Right renal pelvis (tissue), 4 donors: ENCODE measurements at regions not wholly inside any gene's neighbourhood (a gene's known extent, or its start where the extent isn't known, plus 50 kb on each side); places are given as distances from the start of the nearest gene placed in this dataset.

Source experiments
- DNase-seq, 4 donors: peaks; one replicate each; pipeline ENCODE4 v3.0.0-alpha.2; 2013; ENCODE audit warnings: low read depth in 4 of 4, low spot score in 3 of 4, missing footprints in 1 of 4

DNA sequence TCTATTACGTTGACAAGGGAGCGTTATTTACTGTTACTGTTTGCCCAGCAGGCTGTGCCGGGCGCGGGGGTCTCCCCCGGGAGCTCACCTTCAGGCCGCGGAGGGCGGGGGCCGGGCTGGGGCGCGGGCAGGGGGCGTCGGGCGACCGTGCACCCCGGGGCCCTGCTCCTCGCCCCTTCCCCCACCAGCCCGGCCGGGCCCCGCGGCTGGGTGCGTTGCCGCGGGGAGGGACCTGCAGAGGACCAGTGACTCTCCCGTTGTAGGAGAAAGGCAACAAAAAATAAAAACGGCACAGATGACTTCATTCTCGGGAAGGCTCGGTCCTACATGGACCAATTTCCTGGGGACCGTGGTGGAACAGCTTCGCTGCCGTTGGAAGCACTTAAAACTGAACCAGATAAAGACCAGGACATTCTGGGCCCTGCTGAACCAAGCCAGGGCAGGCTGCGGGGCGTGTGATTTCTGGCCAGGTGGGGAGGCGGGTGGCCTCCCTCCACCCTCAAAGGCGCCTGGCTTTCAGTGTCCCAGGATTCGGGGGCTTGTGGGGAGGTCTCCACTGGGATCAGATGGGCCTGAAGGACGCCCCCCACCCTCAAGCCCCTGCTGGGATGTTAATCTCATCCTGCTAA, 57.4 kb downstream of the IGLL1 start:
- DNase-seq = no peak

DNA sequence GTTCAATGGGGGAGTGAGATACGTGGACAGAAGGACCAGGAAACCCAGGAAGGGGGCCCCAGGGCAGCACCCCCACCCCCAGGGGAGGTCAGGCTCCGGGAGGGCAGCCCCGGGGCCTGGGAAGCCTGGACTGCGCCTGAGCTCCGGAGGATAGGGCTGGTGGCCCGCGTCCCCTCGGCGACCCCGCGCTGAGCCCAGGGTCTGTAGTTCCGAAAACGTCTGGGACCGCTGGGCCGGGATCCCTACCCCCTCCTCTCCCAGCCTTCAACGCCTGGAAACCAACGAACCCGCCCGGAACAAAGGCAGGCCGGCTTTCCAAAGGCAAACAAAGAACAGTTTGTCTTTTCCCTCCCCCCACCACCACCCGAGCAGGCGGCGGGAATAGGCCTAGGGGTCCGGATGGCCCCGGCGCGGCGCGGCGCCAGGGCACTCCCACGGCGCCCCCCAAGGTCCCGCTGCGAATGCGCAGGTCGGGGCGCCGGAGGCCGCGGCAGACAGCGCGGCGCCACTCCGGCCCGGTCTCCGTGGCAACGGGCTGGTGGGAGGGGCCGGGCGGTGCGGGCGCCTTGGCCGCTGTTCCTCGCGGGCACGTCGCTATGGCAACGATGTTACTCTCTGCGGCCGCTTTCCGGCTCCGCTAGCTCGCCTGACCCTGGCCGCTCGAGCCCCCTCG, 58.5 kb downstream of the IGLL1 start:
- DNase-seq = peak; percentile 89 to 92 (median 90)

DNA sequence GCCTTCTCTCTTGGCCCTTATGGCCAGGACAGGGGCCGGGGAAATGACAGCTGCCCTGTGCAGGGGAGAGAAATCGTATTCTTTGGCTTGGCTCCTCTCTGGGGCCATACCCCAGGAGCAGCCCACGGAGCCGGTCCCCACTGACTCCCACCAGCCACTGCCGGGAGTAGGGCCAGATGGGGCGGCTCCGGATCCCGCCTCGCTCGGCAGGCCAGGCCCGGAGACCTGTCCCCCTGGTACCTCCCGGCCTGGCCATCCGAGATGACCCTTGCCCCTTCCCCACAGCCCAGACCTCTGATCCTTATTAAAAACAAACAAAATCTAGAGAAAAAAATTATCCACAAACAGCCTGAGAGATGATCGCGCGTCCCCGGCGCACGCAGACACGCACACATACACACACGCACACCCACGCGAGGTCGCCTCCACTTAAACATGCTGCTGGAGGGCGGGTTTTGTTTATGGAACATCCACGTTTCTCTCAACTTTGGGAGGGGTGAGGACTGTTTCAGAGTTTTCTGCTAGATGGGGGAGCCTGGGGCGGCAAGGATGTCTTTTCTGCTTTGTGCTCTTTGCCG, 59.1 kb downstream of the IGLL1 start:
- DNase-seq = peak in 1 of 4 donors; percentile 49

DNA sequence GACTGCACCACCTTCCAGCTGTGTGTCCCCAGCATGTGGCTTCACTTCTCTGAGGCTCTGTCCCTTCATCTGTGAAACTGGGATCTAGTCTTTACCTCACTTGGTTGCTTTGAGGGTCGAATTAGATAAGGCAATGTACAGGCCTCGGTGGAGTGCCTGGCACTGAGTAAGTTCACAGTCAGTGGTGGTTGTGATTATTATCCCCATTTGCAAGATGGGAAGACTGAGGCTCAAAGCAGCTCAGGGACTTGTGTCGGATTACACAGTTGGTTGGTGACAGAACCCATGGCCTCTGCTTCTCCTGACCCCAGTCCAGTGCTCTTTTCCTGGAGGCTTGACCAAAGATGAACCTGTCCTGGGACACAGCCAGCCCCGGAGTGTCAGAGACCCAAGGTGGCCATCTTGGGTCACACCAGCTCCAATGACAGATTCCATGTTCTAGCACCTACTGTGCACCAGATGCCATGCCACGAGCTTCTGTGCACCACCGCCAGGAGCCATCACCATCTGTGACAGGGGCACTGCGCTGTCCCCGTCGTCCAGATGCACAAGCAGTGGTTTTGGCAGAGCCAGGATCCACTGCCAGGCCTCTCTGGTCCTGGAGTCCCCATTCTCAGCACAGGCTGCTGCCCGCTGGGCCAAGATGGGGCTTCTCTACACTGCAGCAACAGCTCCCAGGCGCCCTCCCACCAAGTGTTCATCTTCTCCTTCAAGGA, 60.5 kb downstream of the IGLL1 start:
- no peak for DNase-seq

DNA sequence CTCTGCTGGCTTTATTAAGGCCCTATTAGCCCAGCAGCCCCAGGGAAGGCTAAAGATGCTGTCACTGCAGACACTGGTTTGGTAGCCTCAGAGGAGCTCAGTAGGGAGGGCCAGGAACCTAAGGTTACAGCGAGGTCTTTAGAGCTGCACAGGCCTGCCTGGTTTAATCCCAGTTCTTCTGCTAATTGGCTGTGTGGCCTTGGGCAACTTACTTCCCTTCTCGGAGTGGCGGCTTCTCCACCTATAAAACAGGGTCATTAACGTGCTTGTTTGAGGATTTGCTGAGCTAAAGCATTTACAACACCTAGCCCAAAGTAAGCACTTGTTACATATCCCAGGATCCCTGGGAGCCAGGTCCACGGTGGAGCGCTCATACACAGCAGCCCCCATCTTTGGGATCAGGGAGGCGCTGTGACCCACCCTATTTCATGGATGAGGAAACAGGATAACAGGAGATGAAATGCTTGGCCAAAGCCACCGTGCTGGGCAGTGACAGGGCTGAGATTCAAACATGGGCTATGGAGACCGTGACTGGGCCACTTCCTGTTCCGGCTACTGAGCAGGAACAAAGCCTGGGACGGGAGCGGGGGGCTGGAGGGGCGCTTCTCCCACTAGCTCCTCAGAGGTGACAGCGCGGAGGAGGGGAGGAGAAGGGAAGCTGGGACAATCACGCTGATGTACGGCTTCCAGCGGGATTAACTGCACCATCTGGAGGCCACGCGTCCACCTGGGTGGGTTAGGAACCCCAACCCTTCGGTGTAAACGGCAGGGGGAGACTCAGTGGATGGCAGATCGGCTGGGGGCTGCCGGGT, 61.5 kb downstream of the IGLL1 start:
- no peak for DNase-seq

DNA sequence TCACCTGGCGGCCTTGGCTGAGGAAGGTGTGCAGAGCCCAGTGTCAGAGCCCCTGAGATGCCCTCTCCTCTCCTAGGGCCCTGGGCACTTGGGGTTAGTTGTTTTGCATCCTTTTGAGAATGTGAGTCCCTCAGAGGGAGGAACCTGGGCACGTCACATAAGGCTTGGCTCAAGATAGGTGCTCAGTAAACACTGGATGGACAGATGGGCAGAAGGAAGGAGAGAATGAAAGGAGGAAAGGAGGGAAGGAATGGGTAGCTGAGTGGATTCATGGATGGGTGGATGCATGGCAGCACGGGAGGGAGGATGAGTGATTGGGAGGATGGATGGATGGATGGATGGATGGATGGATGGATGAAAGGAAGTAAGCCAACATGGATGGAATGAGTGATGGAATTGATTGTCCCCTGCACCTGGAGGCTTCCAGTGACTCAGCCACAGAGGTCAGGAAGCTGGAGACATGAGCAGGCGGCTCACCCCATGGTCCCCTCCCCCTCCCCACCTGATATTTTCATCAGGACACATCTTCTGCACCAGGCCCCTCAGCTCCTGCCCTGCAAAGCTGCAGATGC, 62.2 kb downstream of the IGLL1 start:
- DNase-seq = no peak

DNA sequence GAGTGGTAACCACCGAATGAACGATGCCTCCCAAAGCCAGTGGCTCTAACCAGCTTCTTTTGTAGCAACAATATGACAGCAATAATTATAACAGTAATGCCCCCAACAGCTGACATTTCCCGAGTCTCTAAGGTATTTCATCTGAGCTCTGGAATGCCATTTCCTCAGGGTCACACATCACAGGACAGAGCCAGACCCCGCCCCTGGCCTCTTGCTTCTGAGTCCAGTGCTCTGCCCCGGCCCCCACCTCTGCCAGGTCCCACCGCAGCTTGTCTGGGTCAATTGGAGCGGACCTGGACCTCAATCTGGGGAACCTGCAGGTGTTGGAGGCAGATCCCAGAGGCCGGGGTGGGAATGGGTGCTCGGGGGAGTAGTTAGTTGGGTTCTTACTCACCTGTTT, 63.8 kb downstream of the IGLL1 start:
- no peak for DNase-seq

DNA sequence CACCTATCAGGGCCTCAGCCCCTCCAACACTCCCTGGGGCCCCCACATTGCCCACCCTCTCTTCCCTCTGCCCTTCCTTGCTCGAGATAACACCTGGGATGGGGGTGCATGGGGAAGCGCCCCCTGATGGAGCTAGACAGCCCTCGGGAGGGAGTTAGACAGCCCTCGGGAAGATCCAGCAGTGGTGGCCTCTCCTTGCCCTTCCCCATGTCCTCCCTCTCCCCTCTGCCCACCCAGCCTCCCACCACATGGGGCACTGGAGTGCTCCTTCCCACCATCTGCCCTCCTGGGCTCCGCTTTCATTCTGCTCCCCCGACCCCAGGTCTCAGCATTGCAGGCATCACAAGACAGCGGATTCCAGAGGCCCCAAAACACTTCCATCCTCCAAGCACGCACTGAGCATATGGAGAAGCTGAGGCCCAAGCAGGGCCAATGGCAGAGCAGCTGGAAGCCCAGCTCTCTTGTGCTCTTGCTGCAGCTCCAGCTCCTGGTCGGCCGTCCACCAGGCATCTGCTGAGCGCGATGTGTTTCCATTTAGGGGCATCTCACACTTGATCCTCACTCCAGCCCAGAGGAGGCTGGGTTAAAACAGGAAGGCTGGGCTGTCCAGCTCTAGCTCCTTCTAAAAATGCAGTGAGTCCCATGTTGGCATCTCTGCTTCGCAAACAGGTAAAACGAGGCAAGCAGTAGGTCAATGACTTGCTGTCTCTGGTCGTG, 65.6 kb downstream of the IGLL1 start:
- no peak for DNase-seq

DNA sequence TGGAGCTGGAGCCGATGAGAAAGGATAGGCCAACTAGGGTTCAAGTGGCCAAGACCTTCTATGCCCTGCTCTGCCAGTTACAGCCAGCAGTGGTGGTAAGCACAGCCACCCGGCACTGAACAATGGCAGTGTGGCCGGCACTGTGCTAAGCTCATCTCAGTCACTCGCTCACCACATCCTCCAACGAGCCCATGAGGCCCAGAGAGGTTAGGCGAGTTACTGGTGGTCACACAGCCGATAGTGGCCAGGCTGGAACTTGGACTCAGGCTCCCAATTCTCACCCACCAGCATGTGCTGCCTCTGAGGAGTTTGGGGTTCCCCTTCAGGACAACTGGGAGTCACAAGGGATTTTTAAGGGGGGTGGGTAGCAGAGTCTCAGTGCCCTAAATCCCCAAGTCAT, 66.4 kb downstream of the IGLL1 start:
- DNase-seq = no peak

DNA sequence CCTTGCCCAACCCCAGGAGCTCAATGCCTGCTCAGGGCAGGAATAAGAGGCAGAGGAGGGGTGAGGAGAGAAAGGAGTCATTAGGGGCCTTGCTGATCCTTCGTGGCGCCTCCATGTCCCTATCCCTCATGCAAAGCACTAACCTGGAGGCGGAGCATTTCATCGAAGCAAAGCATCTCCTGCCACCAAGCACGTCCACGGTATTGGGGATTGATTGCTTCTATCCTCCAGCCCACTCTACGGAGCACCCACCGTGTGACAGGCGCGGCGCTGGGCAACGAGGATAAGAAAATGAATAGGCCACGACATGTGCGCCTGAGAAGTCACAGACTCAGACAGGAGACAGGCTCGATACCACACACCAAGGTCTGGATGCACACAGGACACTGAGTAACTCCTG, 67.0 kb downstream of the IGLL1 start:
- DNase-seq = no peak

DNA sequence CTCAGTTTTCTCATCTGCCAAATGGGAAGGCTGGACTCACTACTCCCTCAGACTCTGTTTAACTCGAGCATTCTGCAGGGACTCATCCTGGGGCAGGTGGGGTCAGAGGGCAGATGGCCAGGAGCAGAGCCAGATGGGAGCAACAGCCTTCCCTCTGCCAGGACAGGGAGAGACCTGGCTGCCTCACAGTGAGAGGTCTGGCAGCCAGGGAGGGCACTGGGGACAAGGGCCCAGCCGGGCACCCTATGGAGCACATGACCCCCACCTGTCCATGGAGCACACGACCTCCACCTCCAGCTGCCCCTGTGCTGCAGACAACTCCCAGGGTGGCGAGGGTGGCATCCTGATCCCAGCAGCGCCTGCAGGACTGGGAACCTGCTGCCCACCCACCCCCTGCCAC, 67.4 kb downstream of the IGLL1 start:
- no peak for DNase-seq

DNA sequence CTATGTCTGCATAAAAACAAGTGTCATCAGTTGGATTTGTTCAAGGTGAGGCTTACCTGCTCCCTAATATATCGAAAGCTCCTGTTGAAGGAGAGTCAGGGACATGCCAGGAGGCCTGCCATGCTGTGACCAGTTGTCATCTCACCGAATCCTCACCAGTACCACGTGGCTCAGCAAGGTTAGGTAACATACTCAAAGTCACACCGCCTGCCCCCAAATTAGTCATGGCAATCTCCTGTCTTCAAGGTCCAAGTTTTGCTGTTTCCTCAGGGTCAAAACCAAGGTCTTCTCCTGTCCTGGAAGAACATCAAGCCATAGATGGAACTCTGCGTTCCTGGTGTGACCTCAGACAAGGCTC, 67.8 kb downstream of the IGLL1 start:
- no peak for DNase-seq

DNA sequence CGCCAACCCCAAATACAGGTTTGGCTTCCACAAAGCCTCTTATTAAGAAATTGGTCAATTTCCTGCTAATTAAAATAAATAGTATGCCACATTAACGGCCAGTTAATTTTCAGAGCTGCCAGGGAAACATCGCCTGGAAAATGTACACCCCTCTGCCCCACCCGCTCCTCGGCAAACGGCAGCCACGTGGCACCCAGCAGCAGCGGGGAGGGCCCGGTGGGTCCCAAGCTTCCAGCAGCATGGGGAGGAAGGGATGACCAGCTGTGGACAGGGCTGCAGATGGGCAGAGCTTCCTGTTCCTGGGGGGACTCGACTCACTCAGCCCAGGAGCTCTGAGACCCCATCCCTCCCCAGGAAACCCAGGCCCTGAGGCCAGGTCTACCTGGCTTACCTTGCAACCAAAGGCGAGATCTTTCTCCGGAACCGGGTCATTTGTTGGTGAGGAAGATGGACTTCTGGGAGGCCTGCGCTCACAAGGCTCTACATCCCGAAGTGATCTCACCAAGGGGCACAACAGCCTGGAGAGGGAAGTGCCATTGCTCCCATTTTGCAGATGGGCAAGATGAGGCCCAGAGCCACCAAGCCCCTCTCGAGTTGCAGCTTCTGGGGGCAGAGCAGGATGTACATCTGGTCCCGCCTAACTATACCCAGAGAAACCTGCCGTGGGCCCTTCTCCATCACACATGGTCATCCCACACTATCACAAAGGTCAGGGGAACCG, 68.3 kb downstream of the IGLL1 start:
- no peak for DNase-seq

DNA sequence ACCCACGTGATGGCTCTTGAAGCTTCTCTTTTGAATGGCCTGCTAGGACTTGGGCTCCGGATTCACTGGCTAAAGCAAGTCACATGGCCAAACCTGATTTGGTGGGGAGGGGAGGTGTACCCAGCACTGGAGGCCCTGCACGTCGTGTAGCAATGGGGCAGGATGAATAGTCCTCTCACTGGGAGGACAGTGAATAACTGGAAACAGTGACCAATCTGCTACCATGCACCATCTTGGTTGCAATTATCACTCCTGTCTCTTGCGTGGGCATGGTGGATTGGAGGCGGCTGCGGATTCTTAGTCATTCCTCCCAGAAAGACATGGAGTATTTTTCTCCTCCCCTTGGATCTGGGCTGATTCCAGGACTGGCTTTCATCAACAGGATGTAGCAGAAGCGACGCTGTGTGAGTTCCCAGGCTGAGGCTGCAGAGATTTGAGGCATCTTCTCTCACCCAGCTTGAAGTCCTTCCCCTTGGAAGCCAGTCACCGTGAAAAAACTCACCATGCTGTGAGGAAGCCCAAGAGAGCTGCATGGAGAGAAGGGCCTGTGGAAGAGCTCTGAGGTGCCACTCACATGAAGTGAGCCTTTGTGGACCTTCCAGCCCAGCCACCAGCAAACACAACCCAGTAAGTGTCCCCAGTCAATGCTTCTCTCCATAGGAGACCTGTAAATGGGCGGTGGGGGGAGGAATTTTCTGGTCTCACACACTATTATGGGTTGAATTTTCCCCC, 70.4 kb downstream of the IGLL1 start:
- no peak for DNase-seq

DNA sequence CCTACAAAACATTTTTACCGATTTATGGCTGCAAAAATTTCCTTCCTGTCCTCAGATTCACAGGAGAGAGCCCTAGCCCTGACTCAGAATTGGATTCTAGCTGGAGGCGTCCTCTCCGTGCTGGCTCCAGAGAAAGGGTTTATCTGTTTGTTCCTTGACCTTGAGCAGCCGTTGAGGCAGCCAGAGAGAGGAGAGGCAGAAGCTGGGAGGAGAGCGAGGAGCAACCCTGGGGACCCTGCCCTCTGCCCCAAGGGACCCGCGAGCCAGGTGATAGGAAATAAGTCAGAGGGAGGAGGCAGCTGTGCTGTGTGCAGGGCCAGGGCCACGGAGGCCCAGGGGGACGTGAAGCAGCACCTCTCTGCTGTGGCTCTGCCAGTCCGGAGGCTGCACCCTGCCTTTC, 75.6 kb downstream of the IGLL1 start:
- DNase-seq = no peak

DNA sequence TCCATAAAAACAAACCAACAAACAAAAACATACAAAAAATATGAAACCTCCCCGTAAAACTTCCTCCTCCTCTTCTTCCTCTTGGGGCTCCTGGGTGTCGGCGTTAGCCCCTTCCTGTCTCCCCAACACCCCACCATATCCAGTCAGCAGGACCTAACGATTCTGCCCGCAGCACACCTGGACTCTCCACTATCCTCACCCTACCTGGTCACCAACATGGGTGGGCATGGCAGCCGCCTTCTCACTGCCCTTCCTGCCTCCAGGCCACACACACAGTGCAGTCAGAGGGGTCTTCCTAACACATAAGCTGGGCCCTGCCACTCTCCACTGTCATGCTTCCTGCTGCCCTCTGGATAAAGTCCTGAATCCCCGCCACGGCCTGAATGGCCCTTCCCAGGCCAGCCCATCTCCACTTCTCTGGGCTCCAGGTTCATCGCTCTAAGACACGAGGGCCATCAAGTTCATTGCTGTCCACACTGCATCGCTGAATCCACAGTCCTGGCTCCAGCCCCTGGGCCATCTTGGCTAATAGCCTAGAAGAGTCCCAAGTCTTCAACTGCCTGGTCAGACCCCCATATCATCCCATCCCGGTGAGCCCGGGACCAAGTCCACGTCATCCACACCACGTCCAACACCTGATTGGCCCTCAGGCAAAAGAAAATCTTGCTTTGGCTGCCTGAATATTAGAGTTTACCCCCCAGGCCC, 76.2 kb downstream of the IGLL1 start:
- DNase-seq = no peak

DNA sequence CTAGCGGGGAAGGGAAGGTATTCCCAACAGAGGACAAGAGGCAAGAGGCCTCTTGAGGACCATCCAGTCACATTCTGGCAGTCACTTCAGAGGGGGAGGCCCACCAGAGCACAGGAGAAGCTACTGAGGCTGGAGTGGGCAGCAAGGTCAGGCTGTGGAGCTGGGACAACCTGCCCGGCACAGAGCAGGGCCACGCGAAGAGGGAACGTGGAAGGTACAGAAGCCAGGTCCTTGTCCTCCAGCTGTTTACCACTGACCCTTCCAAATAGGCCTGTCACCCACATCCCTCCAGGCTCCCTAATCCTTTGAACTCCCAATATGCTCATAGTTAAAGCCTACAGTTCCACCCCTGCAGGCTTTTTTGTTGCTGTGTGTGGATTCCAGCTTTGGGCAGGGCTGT, 76.9 kb downstream of the IGLL1 start:
- DNase-seq = no peak

DNA sequence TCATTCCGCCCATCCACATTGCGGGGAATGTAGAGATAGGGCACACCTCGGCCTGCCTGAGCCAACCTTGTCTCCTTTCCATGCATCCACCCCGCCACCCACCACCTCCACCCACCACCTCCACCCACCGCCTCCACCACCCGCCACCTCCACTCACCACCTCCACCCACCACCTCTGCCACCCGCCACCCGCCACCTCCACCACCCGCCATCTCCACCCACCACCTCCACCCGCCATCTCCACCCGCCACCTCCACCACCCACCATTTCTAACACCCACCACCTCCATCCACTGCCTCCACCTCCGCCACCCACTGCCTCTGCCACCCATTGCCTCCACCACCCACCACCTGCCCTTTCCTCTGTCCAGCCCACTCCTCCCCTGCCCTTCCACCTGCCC, 78.4 kb downstream of the IGLL1 start:
- DNase-seq = no peak
